Osteoblast (primary cell): ENCODE measurements at regions not wholly inside any gene's neighbourhood (a gene's known extent, or its start where the extent isn't known, plus 50 kb on each side); places are given as distances from the start of the nearest gene placed in this dataset.

Source experiments
- DNase-seq: peaks from one replicate; pipeline ENCODE4 v3.0.0; 2011; ENCODE audit warnings: low spot score, mixed read lengths; ENCODE audit not compliant: insufficient read length; ENCODE audit errors: missing footprints
- H2AFZ ChIP-seq: 2 replicates; pipeline ENCODE4 v1.6.0; 2011; ENCODE audit warnings: mild to moderate bottlenecking, low read length
- H3K27ac ChIP-seq: 2 replicates; pipeline ENCODE4 v1.5.1; 2011; ENCODE audit warnings: mild to moderate bottlenecking, low read depth, low read length, moderate library complexity
- H3K27me3 ChIP-seq: 2 replicates; pipeline ENCODE4 v1.6.0; 2012; ENCODE audit warnings: mild to moderate bottlenecking, control low read depth, inconsistent platforms, low read length, moderate library complexity; ENCODE audit not compliant: insufficient read depth
- H3K36me3 ChIP-seq: 2 replicates; pipeline ENCODE4 v1.5.1; 2011; ENCODE audit warnings: mild to moderate bottlenecking, low read length, control low read depth, moderate library complexity; ENCODE audit not compliant: insufficient read depth
- H3K4me1 ChIP-seq: 2 replicates; pipeline ENCODE4 v1.5.1; 2011; ENCODE audit warnings: mild to moderate bottlenecking, low read length, control low read depth, moderate library complexity; ENCODE audit not compliant: insufficient read depth
- H3K4me2 ChIP-seq: 2 replicates; pipeline ENCODE4 v1.6.0; 2011; ENCODE audit warnings: mild to moderate bottlenecking, low read length; ENCODE audit not compliant: insufficient read depth
- H3K4me3 ChIP-seq: fragments of 200-600 bp; sonication (generic); 3 replicates; pipeline ENCODE4 v1.5.1; 2012; ENCODE audit warnings: mild to moderate bottlenecking, low read length, inconsistent platforms; ENCODE audit not compliant: insufficient read depth
- H3K79me2 ChIP-seq: 2 replicates; pipeline ENCODE4 v1.6.0; 2012; ENCODE audit warnings: mild to moderate bottlenecking, low read length, control low read depth, inconsistent platforms; ENCODE audit not compliant: insufficient read depth
- H3K9me3 ChIP-seq: 2 replicates; pipeline ENCODE4 v1.5.1; 2011; ENCODE audit warnings: low read depth, low read length, control low read depth
- H4K20me1 ChIP-seq: 2 replicates; pipeline ENCODE4 v1.6.0; 2012; ENCODE audit warnings: mild to moderate bottlenecking, low read length, control low read depth; ENCODE audit not compliant: insufficient read depth
- CTCF ChIP-seq: IDR thresholded peaks from 2 replicates; pipeline ENCODE4 v1.5.1; 2011; ENCODE audit warnings: mild to moderate bottlenecking, low read depth, low read length, moderate library complexity; ENCODE audit errors: extremely low read depth

GRCh38 chr2:82307511-82307910, 2003.0 kb upstream of the LRRTM1 start:
- no peaks in the 10 kb centered on the region for H3K36me3 ChIP-seq
- no peak for TF ChIP-seq CTCF

GRCh38 chr2:82301506-82301905, 1997.0 kb upstream of the LRRTM1 start:
- no peak overlapping the region for H3K4me3 ChIP-seq
- H3K27ac ChIP-seq, result no peak overlapping the region
- H3K27me3 ChIP-seq, result no peaks in the 10 kb centered on the region
- H3K79me2 ChIP-seq, result no peaks in the 10 kb centered on the region
- DNase-seq, result no peak
- no peak overlapping the region for H3K4me2 ChIP-seq
- no peak for TF ChIP-seq CTCF
- peaks cover 2% of the 10 kb centered on the region for H3K9me3 ChIP-seq
- no peak overlapping the region for H2AFZ ChIP-seq
- no peaks in the 10 kb centered on the region for H3K4me1 ChIP-seq
- no peaks in the 10 kb centered on the region for H4K20me1 ChIP-seq
- no peaks in the 10 kb centered on the region for H3K36me3 ChIP-seq

More at GRCh38 chr2:82307511-82307910, 2003.0 kb upstream of the LRRTM1 start:
- no peaks in the 10 kb centered on the region for H3K79me2 ChIP-seq
- H4K20me1 ChIP-seq, result no peaks in the 10 kb centered on the region
- no peak overlapping the region for H3K27ac ChIP-seq
- no peak overlapping the region for H3K4me3 ChIP-seq
- H3K4me2 ChIP-seq, result no peak overlapping the region
- no peaks in the 10 kb centered on the region for H3K9me3 ChIP-seq
- no peaks in the 10 kb centered on the region for H3K4me1 ChIP-seq
- no peaks in the 10 kb centered on the region for H3K27me3 ChIP-seq
- H2AFZ ChIP-seq, result no peak overlapping the region
- no peak for DNase-seq

- no peaks in the 10 kb centered on the region for H4K20me1 ChIP-seq
Measured at GRCh38 chr2:82289446-82289845, 1984.9 kb upstream of the LRRTM1 start.

GRCh38 chr2:82283075-82283474, 1978.5 kb upstream of the LRRTM1 start:
- Histone ChIP-seq H2AFZ (no peak overlapping the region), H4K20me1 (no peaks in the 10 kb centered on the region), H3K9me3 (peaks cover 2% of the 10 kb centered on the region), H3K27me3 (no peaks in the 10 kb centered on the region), H3K79me2 (no peaks in the 10 kb centered on the region), H3K27ac (no peak overlapping the region), H3K4me2 (no peak overlapping the region), H3K4me3 (no peak overlapping the region), H3K36me3 (no peaks in the 10 kb centered on the region), H3K4me1 (no peaks in the 10 kb centered on the region)
- TF ChIP-seq CTCF, result no peak
- DNase-seq, result no peak

More at GRCh38 chr2:82289446-82289845, 1984.9 kb upstream of the LRRTM1 start:
- no peak overlapping the region for H3K4me2 ChIP-seq
- TF ChIP-seq CTCF, result no peak
- no peaks in the 10 kb centered on the region for H3K9me3 ChIP-seq
- H3K36me3 ChIP-seq, result no peaks in the 10 kb centered on the region
- H3K79me2 ChIP-seq, result no peaks in the 10 kb centered on the region
- H3K27me3 ChIP-seq, result no peaks in the 10 kb centered on the region
- H3K4me1 ChIP-seq, result no peaks in the 10 kb centered on the region
- DNase-seq, result no peak
- no peak overlapping the region for H3K27ac ChIP-seq
- no peak overlapping the region for H3K4me3 ChIP-seq
- no peak overlapping the region for H2AFZ ChIP-seq
